OCI-LY1 (cell line): ENCODE measurements at regions not wholly inside any gene's neighbourhood (a gene's known extent, or its start where the extent isn't known, plus 50 kb on each side); places are given as distances from the start of the nearest gene placed in this dataset.

Experiments
- CTCF ChIP-seq: fragments of 200-600 bp; sonication (generic), shearing (Covaris generic); IDR thresholded peaks from 2 replicates; pipeline ENCODE4 v1.5.1; 2017; ENCODE audit warnings: mild to moderate bottlenecking, antibody characterized with exemption, low read length, moderate library complexity, mixed read lengths
- EZH2 ChIP-seq: fragments of 200-600 bp; sonication (generic), shearing (Covaris generic); IDR thresholded peaks from 2 replicates; pipeline ENCODE4 v1.8.0; 2017; ENCODE audit warnings: borderline replicate concordance, mixed run types, mild to moderate bottlenecking, antibody characterized with exemption, low read length, moderate library complexity, mixed read lengths

- TF ChIP-seq CTCF = no peak
- no peak for TF ChIP-seq EZH2
Observed at GRCh38 chr6:77150736-77151135, 312.6 kb downstream of the HTR1B start.
